T1000 (cell line): ENCODE measurements at regions not wholly inside any gene's neighbourhood (a gene's known extent, or its start where the extent isn't known, plus 50 kb on each side); places are given as distances from the start of the nearest gene placed in this dataset.

ENCODE experiments used
- DNase-seq: peaks from one replicate; lab custom pipeline; 2025; ENCODE audit warnings: mixed read lengths; lab: John Stamatoyannopoulos, UW

- no peak for DNase-seq
Measured at GRCh38 chr9:79329861-79330260, 241.9 kb upstream of the TLE4 start.

GRCh38 chr9:79334001-79334400 is 237.8 kb upstream of the TLE4 start:
- DNase-seq, result no peak

GRCh38 chr9:79334711-79335110 is 237.1 kb upstream of the TLE4 start:
- no peak for DNase-seq

GRCh38 chr9:79335987-79336386 is 235.8 kb upstream of the TLE4 start:
- no peak for DNase-seq

GRCh38 chr9:79341561-79341960 is 230.2 kb upstream of the TLE4 start:
- no peak for DNase-seq

GRCh38 chr9:79346350-79347020 is 225.3 kb upstream of the TLE4 start:
- no peak for DNase-seq

- no peak for DNase-seq
Measured at GRCh38 chr9:79352322-79352721, 219.4 kb upstream of the TLE4 start.

GRCh38 chr9:79353856-79354520 is 217.8 kb upstream of the TLE4 start:
- DNase-seq, result no peak

GRCh38 chr9:79357194-79357593 is 214.6 kb upstream of the TLE4 start:
- DNase-seq, result no peak

- DNase-seq, result no peak
Measured at GRCh38 chr9:79357616-79358015, 214.1 kb upstream of the TLE4 start.

GRCh38 chr9:79360387-79361347 is 211.1 kb upstream of the TLE4 start:
- no peak for DNase-seq

- DNase-seq, result no peak
Measured at GRCh38 chr9:79362100-79363081, 209.4 kb upstream of the TLE4 start.

- no peak for DNase-seq
Measured at GRCh38 chr9:79369676-79370075, 202.1 kb upstream of the TLE4 start.

- DNase-seq, result no peak
Measured at GRCh38 chr9:79371301-79371700, 200.5 kb upstream of the TLE4 start.

- DNase-seq, result no peak
Measured at GRCh38 chr9:79371948-79372555, 199.7 kb upstream of the TLE4 start.

- DNase-seq, result no peak
Measured at GRCh38 chr9:79377339-79377855, 194.4 kb upstream of the TLE4 start.

GRCh38 chr9:79378107-79378506 is 193.7 kb upstream of the TLE4 start:
- DNase-seq, result no peak

- no peak for DNase-seq
Measured at GRCh38 chr9:79382044-79382443, 189.7 kb upstream of the TLE4 start.

- DNase-seq, result no peak
Measured at GRCh38 chr9:79382458-79382857, 189.3 kb upstream of the TLE4 start.

- DNase-seq, result no peak
Measured at GRCh38 chr9:79383096-79383495, 188.7 kb upstream of the TLE4 start.

- no peak for DNase-seq
Measured at GRCh38 chr9:79384091-79384490, 187.7 kb upstream of the TLE4 start.
